ENCODE measurements at regions not wholly inside any gene's neighbourhood (a gene's known extent, or its start where the extent isn't known, plus 50 kb on each side); places are given as distances from the start of the nearest gene placed in this dataset.

GRCh38 chr15:58298879-58299850 is 132.6 kb upstream of the LIPC start:
- TF ChIP-seq POLR2A (IDR thresholded peaks at IDR 0.05) (no peak), CTCF (IDR thresholded peaks at IDR 0.05) (no peak)
